Smooth muscle cell of the brain vasculature (primary cell): ENCODE measurements at regions not wholly inside any gene's neighbourhood (a gene's known extent, or its start where the extent isn't known, plus 50 kb on each side); places are given as distances from the start of the nearest gene placed in this dataset.

Experiments
- DNase-seq: peaks from one replicate; pipeline ENCODE4 v3.0.0-alpha.2; 2012; ENCODE audit warnings: low read depth, low spot score

DNA sequence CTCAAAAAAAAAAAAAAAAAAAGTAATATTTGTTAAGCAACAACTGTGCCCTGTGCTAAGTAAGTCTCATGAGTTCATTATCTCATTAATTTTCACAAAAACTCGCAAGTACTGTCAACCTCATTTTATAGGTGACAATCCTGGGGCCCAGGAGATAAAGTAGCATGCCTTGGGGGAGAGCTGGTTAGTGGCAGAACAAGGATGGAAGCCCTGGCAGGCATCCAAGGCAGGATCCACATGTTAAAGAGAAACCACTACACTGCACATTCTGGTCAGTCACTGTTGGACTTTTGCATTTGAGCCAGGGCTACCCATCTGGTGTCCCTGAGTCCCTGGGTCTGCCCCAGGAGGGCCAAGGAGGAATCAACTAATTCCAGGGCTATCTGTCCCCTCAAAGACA, 54.6 kb downstream of the ZFP36L2 start:
- no peak for DNase-seq

DNA sequence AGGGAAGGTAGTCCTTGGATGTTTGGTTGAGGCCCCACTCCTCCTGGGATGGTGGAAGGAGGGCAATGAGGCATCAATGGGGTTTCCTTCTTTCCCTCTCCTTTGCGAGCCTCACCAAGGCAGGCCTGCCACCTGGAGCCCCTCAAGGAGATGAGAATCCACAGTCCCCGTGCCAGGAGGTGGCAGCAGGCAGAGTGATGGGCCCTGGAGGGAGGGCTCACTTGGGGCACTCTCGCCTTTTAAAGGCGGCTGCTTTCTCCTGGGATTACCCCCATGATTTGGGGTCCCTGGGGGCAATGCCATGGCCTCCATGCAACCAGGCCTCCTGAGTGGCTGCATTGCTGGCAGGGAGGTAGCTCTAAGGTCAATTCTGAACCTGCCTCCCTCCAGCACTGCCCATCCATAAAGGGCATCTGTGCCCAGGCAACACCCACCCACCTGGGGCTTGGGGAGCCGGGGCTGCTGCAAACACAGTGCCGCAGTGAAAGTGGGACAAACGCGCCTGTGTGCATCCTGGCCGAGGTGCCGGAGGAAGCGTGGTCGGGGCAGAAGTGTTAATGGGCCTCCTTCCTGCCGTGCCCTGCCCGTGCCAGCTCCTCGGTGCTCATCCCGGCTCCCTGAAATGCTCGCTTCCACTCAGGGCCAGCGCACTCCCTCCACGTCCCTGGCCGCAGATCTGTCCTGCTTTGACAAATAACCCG, 55.9 kb downstream of the ZFP36L2 start:
- no peak for DNase-seq

DNA sequence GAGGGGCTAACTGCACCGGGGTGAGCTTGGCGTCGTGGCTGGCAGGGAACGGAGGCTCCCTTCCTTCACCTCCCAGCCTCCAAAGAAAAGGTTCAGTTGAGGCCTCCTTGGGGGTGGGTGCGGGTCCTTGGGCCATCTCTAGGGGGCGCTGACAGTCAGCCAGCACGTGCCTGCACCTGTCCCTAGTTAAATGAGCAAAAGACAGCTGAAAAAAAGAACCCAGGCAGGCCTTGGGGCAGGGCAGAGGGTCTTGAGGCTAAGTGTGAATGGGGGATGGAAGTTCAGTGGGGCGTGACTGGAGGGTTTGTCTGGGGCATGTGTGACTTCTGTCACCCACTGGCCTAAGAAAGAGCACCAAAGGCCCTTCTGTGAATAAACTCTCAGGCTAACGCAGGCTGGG, 56.4 kb downstream of the ZFP36L2 start:
- no peak for DNase-seq

DNA sequence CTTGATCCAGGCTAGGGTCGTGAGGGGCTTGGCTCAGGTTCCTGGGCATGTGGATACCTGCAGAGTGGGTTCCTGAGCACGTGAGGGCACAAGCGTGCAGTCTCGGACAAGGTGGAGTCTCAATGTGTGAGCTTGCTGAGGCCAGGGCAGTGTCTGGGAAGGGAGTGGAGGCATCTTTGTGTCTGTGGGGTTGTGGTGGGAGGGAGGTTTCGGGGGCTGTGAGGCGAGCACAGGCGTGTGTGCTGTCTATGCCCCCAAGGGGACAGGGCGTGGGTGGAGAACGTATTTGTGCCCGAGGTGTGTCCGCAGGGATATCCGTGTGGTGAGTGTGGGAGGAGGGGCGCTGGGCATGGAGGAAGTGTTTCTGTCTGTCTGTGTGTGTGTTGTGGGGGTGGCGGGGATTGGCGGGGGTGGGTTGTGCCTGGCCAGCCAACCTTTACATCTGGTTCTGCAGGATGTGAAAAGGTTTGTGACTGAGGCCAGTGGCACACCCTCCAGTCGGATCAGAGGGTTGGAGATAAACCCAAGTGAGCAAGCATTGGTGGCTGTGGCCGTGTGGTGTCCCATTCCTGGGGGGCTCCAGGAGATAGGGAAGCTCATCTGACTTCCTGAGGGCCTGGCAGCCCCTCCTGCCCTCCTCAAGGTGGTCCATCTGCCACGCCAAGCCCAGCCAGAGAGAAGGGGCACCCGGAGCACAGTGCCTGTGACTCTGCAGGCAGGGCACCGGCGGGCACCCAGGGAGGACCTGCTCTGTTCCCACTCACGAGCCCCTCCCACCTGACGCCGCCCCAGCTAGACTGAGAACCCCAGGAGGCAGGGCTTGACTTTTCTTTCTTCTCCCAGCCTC, 57.1 kb downstream of the ZFP36L2 start:
- DNase-seq = no peak

DNA sequence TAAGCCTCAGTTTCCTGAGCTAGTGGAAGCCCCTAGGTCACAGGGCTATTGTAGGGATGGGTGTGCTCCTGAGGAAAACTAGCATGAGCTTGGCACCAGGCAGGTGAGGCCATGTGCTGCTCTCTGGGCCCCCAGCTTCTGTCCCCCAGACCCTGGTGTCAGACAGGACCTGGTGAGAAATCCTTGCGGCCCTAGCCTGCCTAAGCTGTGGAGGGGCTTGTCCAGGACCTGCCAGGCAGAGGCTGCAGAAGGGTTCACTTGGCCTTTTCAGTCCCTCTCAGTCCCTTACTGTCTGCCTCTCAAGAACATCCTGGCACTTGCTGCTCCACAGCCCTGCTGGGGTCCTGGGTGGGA, 58.4 kb downstream of the ZFP36L2 start:
- no peak for DNase-seq

DNA sequence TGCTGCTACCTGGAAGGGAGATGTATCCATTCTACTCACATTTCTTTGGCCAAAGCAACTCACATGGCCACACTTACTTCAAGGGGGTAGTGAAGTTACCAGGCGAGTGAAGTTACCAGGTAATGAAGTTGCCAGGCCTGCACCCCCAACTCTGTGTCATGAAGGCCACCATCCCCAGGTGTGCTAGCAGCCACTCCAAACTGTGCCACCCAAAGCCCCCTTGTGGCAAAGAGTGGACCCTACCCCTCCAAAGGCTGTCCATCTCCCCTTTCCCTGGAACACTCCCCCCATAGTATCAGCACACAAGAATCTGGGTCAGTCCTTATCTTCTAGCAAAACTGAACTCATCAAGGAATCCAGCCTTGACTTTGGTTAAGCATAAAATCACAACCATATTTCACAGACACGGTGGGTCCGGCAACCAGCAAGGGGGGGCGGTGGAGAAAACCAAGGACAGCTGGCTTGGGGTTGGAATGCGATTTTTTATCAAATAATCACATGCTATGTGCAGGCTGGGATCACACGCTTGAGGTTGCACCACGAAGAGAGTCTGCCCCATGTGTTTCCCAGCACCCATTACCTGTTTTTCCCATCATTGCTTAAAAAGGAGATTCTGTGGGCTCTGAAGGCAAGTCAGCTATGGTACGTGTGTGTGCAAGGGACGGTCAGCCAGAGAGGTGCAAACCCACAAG, 60.9 kb downstream of the ZFP36L2 start:
- DNase-seq = no peak

DNA sequence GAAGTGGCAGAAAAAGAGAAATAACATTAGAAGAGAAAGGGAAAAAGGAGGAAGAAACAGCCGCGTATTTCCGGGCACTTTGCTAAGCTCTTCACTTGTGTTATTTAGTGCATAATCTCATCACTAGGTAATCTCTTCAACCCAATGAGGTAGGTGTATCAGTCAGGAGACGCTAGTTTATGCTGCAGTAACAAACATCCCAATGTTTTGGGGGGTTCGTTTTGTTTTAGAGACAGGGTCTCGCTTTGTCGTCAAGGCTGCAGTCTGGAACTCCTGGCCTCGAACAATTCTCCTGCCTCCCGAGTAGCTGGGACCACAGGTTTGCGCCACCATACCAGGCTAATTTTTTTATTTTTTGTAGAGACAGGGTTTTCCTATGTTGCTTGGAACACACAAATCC, 61.7 kb downstream of the ZFP36L2 start:
- no peak for DNase-seq

DNA sequence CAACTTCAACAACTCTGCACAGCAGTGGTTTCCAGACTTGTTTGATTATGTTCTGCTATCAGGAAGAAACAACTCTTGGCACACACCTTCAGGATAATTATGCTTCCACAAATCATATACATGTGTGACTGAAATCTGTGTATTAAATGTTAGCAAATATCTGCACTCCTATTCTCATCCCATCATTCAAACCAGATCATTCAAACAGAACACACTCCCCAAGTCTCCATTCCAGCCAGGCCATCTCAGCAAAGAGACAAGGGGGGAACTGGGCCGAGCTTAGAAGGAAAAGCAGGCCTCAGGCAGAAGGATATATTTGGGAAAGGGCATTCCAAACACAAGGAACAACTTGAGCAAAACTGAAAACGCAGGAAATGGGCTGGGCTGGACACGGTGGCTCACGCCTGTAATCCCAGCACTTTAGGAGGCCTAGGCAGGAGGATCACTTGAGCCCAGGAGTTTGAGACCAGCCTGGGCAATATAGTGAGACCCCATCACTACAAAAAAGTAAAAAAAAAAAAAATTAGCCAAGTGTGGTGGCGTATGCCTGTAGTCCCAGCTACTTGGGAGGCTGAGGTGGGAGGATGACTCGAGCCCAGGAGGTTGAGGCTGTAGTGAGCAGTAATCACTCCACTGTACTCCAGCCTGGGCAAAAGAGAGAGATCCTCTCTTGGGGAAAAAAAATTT, 62.7 kb downstream of the ZFP36L2 start:
- DNase-seq = no peak

DNA sequence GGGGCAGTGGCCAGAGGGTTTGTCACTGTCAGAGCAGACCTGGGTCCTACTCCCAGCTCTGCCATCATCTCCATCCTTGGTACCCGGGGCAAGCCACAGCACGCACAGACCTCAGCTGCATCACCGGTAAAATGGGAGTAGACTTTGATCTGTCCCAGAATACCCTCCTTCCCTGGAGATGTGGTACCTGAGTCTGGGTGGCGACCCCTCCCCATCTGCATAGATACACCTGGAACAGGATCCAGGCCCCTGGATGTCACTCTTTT, 64.0 kb downstream of the ZFP36L2 start:
- DNase-seq = no peak

DNA sequence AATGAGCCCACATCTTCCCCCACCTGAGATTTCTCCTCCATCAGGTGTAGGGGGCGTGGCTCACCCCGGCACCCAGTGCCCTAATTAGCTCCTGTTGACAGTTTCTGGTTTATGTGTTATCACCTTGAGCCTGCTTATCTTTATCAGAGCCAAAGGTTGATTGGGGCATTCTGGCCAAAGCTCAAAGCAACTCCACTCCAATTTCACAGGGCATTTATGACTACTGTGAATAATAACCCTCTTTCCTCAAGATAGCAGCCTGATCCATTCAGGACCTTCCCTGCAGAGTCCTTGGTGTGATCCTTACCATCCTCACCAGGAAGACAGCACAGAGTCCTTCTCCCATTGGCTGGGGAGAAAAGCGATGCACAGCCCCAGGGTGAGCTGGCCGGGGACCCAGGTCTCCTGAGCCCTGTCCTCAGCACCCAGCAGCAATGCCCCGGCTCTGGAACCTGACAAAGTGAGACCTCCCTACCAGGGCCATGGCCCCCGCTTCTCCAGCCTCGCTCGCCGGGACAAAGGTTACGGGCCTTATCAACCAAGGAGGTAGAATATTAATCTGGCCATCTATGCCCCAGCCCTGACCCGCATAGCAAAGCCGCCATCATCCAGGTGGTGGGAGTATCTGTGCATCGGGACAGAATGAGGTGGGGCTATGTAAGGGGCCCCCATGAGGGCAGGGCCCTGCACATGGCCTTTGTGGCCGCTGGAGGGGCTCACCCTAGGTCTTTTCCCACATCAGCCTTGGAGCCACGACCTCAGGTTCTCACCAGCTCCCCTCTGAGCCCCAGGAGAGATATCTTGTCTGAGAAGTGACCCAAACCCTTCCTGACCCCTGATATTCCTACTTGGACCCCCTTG, 64.5 kb downstream of the ZFP36L2 start:
- DNase-seq = no peak

DNA sequence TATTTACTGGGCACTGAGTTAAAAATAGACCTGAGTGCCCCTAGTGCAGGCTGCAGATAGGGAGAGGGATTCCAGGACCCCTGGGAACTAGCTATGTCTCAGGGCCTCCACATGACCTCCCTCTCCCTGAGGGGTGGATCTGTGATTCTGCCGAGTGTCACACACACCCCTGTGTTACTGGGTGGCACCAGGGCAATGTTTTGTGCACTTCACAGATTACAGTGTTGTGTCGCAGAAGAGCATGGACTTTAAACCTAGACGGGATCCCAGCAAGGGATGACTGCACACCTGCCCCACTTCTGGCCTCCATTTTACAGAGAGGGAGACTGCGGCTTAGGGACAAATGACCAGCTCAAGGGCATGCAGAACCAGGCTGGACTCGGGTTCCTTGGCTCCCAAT, 65.6 kb downstream of the ZFP36L2 start:
- no peak for DNase-seq

DNA sequence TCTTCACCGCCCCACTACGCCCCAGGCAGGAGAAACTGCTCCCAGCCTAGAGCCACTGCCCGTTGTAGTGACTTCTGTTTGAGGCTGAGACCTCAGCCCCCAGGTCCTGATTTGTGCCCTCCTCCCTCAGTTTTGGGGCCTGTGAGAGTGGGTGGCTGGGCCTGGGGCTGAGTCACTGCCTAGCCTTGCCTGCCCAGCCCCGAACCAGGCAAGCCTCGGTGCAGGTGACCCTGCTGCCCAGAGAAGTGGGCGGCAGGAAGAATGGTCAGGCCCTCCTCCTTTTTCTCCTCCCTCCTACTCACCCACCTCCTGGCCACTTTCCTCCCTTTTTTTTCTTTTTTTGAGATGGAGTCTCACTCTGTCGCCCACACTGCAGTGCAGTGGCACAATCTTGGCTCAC, 66.6 kb downstream of the ZFP36L2 start:
- no peak for DNase-seq

DNA sequence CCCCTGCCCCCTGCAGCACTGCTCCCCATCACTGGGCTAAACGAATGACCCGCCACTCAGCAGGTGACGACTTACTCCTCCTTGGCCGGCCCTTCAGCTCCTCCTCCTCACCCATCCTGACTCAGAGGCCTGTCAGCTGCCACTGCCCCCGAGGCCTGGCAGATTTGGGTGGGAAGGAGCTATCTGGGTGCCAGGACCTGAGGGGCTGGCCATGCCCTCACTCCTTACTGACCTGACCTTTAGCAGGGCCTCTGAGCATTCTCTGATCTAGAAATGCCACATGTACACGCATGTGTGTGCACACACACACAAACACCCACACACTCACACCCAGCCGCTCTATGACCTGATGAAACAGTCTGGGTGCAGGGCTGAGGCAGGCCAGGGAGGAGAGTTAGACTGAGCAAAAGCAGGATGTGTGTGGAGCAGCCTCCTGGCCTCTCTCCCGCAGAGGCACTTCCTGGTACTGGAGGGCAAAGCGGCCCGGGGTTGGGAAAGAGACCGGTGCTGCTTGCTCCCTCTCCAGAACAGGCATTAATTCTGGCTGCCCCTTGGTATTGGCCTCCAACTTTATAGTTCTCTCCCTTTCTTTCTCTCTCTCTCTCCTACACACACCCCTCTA, 68.0 kb downstream of the ZFP36L2 start:
- no peak for DNase-seq

DNA sequence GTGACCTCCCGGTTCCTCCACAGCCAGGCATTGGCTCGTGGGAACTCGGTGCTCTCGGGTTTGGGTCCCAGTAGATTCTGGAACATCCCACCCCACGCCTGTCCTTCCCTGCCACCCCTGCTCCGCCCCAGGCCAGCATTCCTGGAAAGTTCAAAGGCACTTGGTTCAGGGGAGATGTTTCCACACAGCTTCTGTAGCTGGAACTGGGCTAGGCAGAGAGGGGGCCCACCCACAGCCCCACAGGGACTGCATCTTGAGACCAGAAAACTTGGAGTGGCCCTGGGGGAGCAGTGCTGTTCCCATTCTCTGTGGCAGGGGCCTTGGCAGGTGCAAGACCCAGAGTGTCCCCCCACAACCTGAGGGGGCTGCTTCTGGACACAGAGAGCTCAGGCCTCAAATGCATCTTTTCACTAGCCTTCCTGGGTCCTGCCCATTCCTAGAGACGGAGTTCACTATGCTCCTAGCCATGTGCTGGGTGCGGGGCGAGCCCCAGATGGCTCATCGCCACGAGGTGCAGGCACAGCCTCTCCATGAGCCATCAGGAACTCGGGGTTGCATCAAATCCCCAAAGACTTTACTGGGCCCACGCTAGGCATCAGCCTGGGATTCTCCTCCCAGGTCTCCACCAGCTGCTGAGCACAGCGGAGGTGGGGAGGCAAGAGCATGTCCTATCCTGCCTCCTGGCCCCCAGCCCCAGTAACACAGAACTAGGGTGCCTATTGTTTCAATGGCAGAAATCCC, 68.7 kb downstream of the ZFP36L2 start:
- DNase-seq = no peak

DNA sequence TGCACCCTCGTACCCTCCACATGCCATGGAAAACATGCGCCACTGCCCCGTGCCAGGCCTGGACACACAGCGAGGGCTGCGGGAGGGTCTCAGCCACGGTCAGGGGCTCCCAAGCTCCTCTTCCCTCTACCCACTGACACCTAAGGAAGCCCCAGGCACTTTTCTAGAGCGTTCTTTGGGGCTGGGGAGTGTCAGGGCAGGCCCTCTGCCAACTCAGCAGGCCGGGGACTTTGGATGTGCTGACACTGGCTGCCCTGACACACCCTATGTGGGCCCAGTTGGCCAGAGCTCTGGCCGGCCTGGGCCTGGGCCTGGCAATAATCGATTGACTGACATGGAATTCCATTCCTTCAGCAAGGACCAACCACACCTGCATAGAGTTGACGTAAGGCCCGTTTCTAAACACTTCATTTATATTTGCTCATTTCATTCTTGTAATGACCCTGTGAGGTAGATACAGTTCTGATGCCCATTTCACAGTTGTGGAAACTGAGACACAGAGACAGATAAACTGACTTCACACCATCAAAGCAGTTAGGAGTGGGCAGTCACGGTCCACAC, 70.5 kb downstream of the ZFP36L2 start:
- no peak for DNase-seq

DNA sequence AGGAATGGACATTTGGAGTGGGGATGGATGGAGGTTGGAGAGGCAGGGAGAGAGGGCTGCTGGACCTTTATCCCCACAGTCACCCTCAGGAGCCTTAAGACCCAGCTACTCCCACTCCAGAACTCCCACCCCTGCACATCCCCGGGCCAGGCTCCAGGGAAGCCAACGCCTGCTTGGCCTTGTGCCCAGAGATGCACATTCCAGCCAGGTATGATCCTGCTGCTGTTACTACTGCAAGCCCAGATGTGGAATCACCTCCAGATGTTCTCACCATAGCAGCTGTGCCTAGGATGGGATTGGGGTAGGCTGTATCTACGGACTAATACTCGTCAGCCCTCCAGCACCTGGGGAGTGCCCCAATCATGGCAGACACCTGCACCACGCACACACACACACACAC, 71.7 kb downstream of the ZFP36L2 start:
- no peak for DNase-seq

DNA sequence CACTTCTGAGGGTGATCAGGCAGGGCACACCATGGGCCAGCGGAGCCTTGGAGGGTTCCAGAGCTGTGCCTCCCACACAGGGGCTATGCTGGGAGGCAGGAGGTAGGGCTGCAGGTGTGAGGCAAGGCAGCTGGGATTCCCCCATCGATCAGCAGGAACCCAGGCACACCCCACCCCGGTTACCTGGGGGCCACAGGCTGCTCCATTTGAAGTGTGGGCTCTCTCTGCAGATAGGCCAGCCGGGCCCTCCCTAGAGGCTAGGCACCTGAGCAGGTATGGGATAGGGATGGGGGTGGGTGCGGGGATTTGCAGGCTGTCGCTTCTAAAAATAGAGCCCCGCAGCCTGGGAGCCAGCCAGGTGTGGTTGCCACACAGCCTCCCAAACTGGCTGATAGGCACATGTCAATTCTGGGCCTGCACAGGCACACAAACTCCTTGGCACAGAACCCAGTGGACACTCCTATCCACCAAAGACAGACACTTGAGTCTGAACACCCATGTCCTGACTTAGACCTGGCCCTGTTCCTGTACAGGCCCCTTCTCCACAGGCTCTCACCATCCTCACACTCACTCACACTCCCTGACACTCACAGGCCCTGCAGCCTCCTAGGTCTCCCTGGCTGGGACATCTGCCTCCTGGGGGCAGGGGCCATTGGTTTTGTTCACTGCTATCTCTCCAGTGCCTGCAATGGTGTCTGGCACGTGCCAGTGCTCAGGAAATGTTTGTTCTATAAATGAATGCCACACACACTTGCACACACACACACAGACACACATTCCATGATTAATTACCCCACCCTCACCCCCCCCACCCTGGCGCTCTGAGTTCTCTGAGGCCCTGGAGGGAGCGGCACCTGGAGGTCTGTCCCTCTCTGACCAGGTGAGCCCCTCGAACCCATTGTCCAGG, 73.4 kb downstream of the ZFP36L2 start:
- DNase-seq = no peak

DNA sequence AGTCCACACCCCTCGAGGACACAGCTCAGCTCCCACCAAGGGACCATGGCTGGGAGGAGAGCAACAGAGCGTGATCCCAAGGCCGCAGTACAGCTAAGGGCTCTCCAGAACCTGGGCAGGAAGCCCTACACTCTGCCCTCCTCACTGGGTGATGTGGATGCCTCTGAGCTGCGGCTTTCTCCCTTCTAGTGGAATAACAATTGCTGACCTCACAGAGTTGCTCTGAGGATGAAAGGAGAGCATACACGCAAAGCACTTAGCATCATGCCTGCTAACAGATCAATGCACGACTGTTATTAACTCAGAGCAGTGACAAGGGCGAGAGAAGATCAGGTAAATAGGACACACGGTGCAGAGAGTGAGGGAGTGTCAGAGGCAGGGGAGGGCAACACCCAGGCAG, 74.2 kb downstream of the ZFP36L2 start:
- no peak for DNase-seq
